PFSK-1 (cell line): ENCODE measurements at regions not wholly inside any gene's neighbourhood (a gene's known extent, or its start where the extent isn't known, plus 50 kb on each side); places are given as distances from the start of the nearest gene placed in this dataset.

Source experiments
- FOXP2 ChIP-seq: optimal IDR thresholded peaks from 2 replicates; pipeline ENCODE3; 2011; ENCODE audit warnings: borderline replicate concordance, control low read depth, inconsistent platforms; ENCODE audit not compliant: insufficient read depth; ENCODE audit errors: extremely low read length, extremely low read depth
- POLR2AphosphoS5 ChIP-seq: IDR thresholded peaks from 2 replicates; pipeline ENCODE4 v1.6.1; 2012; ENCODE audit warnings: low read depth, mild to moderate bottlenecking, control low read depth, low read length, moderate library complexity
- REST ChIP-seq, 2 experiments: IDR thresholded peaks; 2 replicates each; pipeline versions ENCODE4 v1.6.1 to v1.8.0; 2011 to 2012; ENCODE audit warnings: low read depth in 2 of 2, low read length in 2 of 2, control low read depth in 1 of 2, inconsistent platforms in 1 of 2, mild to moderate bottlenecking in 1 of 2, moderate library complexity in 1 of 2; ENCODE audit not compliant: insufficient read depth in 1 of 2
- SIN3A ChIP-seq: IDR thresholded peaks from 2 replicates; pipeline ENCODE4 v1.6.1; 2012; ENCODE audit warnings: mild to moderate bottlenecking, low read length, moderate library complexity, borderline replicate concordance; ENCODE audit not compliant: insufficient read depth
- TAF1 ChIP-seq: IDR thresholded peaks from 2 replicates; pipeline ENCODE4 v1.6.1; 2012; ENCODE audit warnings: low read length, control low read depth, borderline replicate concordance; ENCODE audit not compliant: insufficient read depth

- TF ChIP-seq REST (IDR thresholded peaks at IDR 0.05; ENCODE audit: insufficient read depth in 1 of 2, low read depth in 2 of 2, low read length in 2 of 2) (no peak), FOXP2 (no peak), TAF1 (no peak), POLR2AphosphoS5 (no peak), SIN3A (no peak)
Observed at GRCh38 chr2:129829588-129829987, 149.9 kb upstream of the RAB6C start.
